Mucosa of descending colon (tissue), 3 donors: ENCODE measurements at regions not wholly inside any gene's neighbourhood (a gene's known extent, or its start where the extent isn't known, plus 50 kb on each side); places are given as distances from the start of the nearest gene placed in this dataset.

Experiments
- ATAC-seq: fragments of 200-7000 bp; cut with Tn5 transposase; one replicate; pipeline ENCODE4 v1.9.1; 2020; ENCODE audit warnings: mild to moderate bottlenecking, moderate library complexity
- DNase-seq, 3 donors: peaks; one replicate each; pipeline ENCODE4 v3.0.0-alpha.2; 2020
- H3K36me3 ChIP-seq: fragments of 200-600 bp; one replicate; pipeline ENCODE4 v1.8.0; 2021; ENCODE audit warnings: low read depth, mild to moderate bottlenecking
- H3K4me1 ChIP-seq: fragments of 200-600 bp; one replicate; pipeline ENCODE4 v1.8.0; 2021; ENCODE audit warnings: low read depth, mild to moderate bottlenecking
- H3K4me3 ChIP-seq: fragments of 200-600 bp; one replicate; pipeline ENCODE4 v1.8.0; 2021; ENCODE audit warnings: mild to moderate bottlenecking
- H3K9me3 ChIP-seq: fragments of 200-600 bp; one replicate; pipeline ENCODE4 v1.8.0; 2021; ENCODE audit warnings: mild to moderate bottlenecking
- CTCF ChIP-seq: fragments of 200-600 bp; IDR thresholded peaks from one replicate; pipeline ENCODE4 v1.8.0; 2022; ENCODE audit warnings: antibody characterized with exemption, mild to moderate bottlenecking
- intact Hi-C, 2 donors: fragments of 100-400 bp; cut with DNase I in 1 of 2; cut with micrococcal nuclease in 1 of 2; formaldehyde crosslinking; loops; one replicate each; pipeline versions ENCODE4 v1.11.0 to v1.11.1; 2022; cut with DNase I, micrococcal nuclease
- donor health status: DM: no; HTN: no; CAD: no; lungs with moderate emphysema.
- donor health status: DM: no; HTN: no; CAD: no.
- donor health status: DM: no; HTN: yes; CAD: no.

GRCh38 chr11:22567759-22568158 lies 57.9 kb downstream of the FANCF start:
- no peaks in the 10 kb centered on the region for H3K36me3 ChIP-seq
- DNase-seq, result no peak
- no peak for ATAC-seq
- no peak for TF ChIP-seq CTCF
- intact Hi-C loops, result no loop called here
- no peaks in the 10 kb centered on the region for H3K9me3 ChIP-seq
- H3K4me3 ChIP-seq, result no peak overlapping the region
- H3K4me1 ChIP-seq, result no peaks in the 10 kb centered on the region

- intact Hi-C loops, result no loop called here
- no peak for DNase-seq
- H3K9me3 ChIP-seq, result no peaks in the 10 kb centered on the region
- no peak overlapping the region for H3K4me3 ChIP-seq
- no peak for ATAC-seq
- no peaks in the 10 kb centered on the region for H3K4me1 ChIP-seq
- no peaks in the 10 kb centered on the region for H3K36me3 ChIP-seq
- no peak for TF ChIP-seq CTCF
These were observed 59.3 kb downstream of the FANCF start for GRCh38 chr11:22566293-22566692.

- no peaks in the 10 kb centered on the region for H3K36me3 ChIP-seq
- DNase-seq (no peak), ATAC-seq (no peak)
- no peaks in the 10 kb centered on the region for H3K9me3 ChIP-seq
- intact Hi-C loops, result no loop called here
- no peaks in the 10 kb centered on the region for H3K4me1 ChIP-seq
- H3K4me3 ChIP-seq, result no peak overlapping the region
- TF ChIP-seq CTCF, result no peak
These were observed 64.3 kb downstream of the FANCF start for GRCh38 chr11:22561283-22561682.

- no peaks in the 10 kb centered on the region for H3K4me1 ChIP-seq
- H3K4me3 ChIP-seq, result no peak overlapping the region
- no peak for DNase-seq
- no peak for TF ChIP-seq CTCF
- no peak for ATAC-seq
- H3K9me3 ChIP-seq, result no peaks in the 10 kb centered on the region
- intact Hi-C loops, result loop anchor here in 1 of 2 donors (10.0 kb wide), 1 partner anchor 385 kb away; no protein-coding TSS in a partner anchor
- H3K36me3 ChIP-seq, result no peaks in the 10 kb centered on the region
These were observed 66.2 kb downstream of the FANCF start for GRCh38 chr11:22559416-22559815.

GRCh38 chr11:22558664-22559063 lies 67.0 kb downstream of the FANCF start:
- intact Hi-C loops, result loop anchor here in 1 of 2 donors (10.0 kb wide), 1 partner anchor 384 kb away; no protein-coding TSS in a partner anchor
- TF ChIP-seq CTCF, result no peak
- DNase-seq (no peak), ATAC-seq (no peak)
- Histone ChIP-seq H3K4me3 (no peak overlapping the region), H3K36me3 (no peaks in the 10 kb centered on the region), H3K9me3 (no peaks in the 10 kb centered on the region), H3K4me1 (no peaks in the 10 kb centered on the region)

GRCh38 chr11:22556381-22556780 lies 69.2 kb downstream of the FANCF start:
- Histone ChIP-seq H3K36me3 (no peaks in the 10 kb centered on the region), H3K9me3 (no peaks in the 10 kb centered on the region)
- no peak for TF ChIP-seq CTCF

More at GRCh38 chr11:22556381-22556780, 69.2 kb downstream of the FANCF start:
- no peak overlapping the region for H3K4me3 ChIP-seq
- DNase-seq (no peak), ATAC-seq (no peak)
- no peaks in the 10 kb centered on the region for H3K4me1 ChIP-seq
- intact Hi-C loops, result loop anchor here in 1 of 2 donors (10.0 kb wide), 1 partner anchor 382 kb away; no protein-coding TSS in a partner anchor
